Heart right ventricle (tissue), 16 donors: ENCODE measurements at regions not wholly inside any gene's neighbourhood (a gene's known extent, or its start where the extent isn't known, plus 50 kb on each side); places are given as distances from the start of the nearest gene placed in this dataset.

ENCODE experiments used
- ATAC-seq, 8 donors: fragments of 200-7000 bp; cut with Tn5 transposase; one replicate each; pipeline ENCODE4 v1.9.1; 2020; ENCODE audit warnings: mild to moderate bottlenecking in 8 of 8, moderate library complexity in 8 of 8, moderate number of reproducible peaks in 1 of 8
- DNase-seq, 2 donors: peaks; one replicate each; pipeline ENCODE4 v3.0.0-alpha.2; 2020
- H3K27ac ChIP-seq, 10 donors: fragments of 200-600 bp; sonication (generic) in 2 of 10; one replicate each; pipeline versions ENCODE4 v1.5.0 to v1.8.0; 2020 to 2022; ENCODE audit warnings: mild to moderate bottlenecking in 3 of 10
- H3K27me3 ChIP-seq, 7 donors: fragments of 200-600 bp; one replicate each; pipeline ENCODE4 v1.8.0; 2021 to 2022; ENCODE audit warnings: mild to moderate bottlenecking in 2 of 7
- H3K36me3 ChIP-seq, 9 donors: fragments of 200-600 bp; sonication (generic) in 1 of 9; one replicate each; pipeline versions ENCODE4 v1.5.0 to v1.8.0; 2020 to 2022; ENCODE audit warnings: mild to moderate bottlenecking in 2 of 9
- H3K4me1 ChIP-seq, 9 donors: fragments of 200-600 bp; sonication (generic) in 1 of 9; one replicate each; pipeline versions ENCODE4 v1.5.0 to v1.8.0; 2020 to 2022; ENCODE audit warnings: mild to moderate bottlenecking in 4 of 9
- H3K4me3 ChIP-seq, 10 donors: fragments of 200-600 bp; sonication (generic) in 2 of 10; one replicate each; pipeline versions ENCODE4 v1.5.0 to v1.8.0; 2020 to 2022; ENCODE audit warnings: mild to moderate bottlenecking in 7 of 10, moderate library complexity in 2 of 10
- H3K9me3 ChIP-seq, 11 donors: fragments of 200-600 bp in 10 of 11; sonication (generic) in 2 of 11; one replicate each; pipeline versions ENCODE4 v1.5.0 to v1.8.0; 2013 to 2022; ENCODE audit warnings: mild to moderate bottlenecking in 2 of 11, control low read depth in 1 of 11, moderate library complexity in 1 of 11
- CTCF ChIP-seq, 9 donors: fragments of 200-600 bp; sonication (generic) in 2 of 9; IDR thresholded peaks; one replicate each; pipeline versions ENCODE4 v1.5.0 to v1.8.0; 2021 to 2022; ENCODE audit warnings: antibody characterized with exemption in 9 of 9, mild to moderate bottlenecking in 5 of 9, moderate library complexity in 1 of 9
- WGBS, 2 donors: extraction: QIAGEN DNeasy Blood & Tissue Kit; methylation state at CpG; one replicate each; pipeline ENCODE4 v1.1.7; 2013; ENCODE audit warnings: inconsistent platforms in 1 of 2; 5-methylcytosine and 5-hydroxymethylcytosine counted together
- intact Hi-C, 10 donors: fragments of 100-400 bp; cut with DNase I; formaldehyde crosslinking; loops; one replicate each; pipeline versions ENCODE4 v1.11.1 to v1.14.2; 2022
- donor health status: Arrhythmogenic right ventricular cardiomyopathy.
- donor health status: ischemic (EF 13 %, LVEDD 7.1; RV severe dilation, severe dysfunction).
- donor health status: healthy with polysubstance abuse.
- donor health status: DM: no; HTN: yes; CAD: no.
- donor health status: DM: no; HTN: no; CAD: no.
- donor health status: ischemic (EF 25% LVEDD 6.9; RV normal size, moderate dysfunction).
- donor health status: ischemic (EF 25% LVEDD 5.7; RV mildly dilated, moderate dysfunction).
- donor health status: healthy.
- donor health status: DM: yes; HTN: yes; CAD: no.
- donor health status: Ischemic cardiomyopathy.
- donor health status: ischemic (EF 35%, LVEDD 5.7; RV mildly dilated, moderate dysfunction).
- donor health status: nonischemic (EF 11% LVEDD 7.7; RV severe dilation, severe dysfunction).
- donor health status: DM: yes; HTN: yes; CAD: no.
- donor health status: PGD.
- donor health status: ischemic (EF 29% LVEDD 5.4; RV normal size, mild dysfunction).
- donor health status: nonischemic (EF 23%, LVEDD 6.1; RV moderate dilation, normal function).

GRCh38 chr2:3930246-3930645 is 226.9 kb downstream of the DCDC2C start:
- no peak for DNase-seq

GRCh38 chr2:3940661-3941060 is 237.3 kb downstream of the DCDC2C start:
- intact Hi-C loops = no loop called here
- no peak for TF ChIP-seq CTCF (IDR thresholded peaks at IDR 0.05)
- H3K36me3 ChIP-seq = no peaks in the 10 kb centered on the region
- WGBS, 2 donors = 41 to 59% methylated on average over 7 of the region's 7 CpGs
- no peak for DNase-seq
- no peaks in the 10 kb centered on the region for H3K4me1 ChIP-seq
- H3K4me3 ChIP-seq = no peak overlapping the region
- no peak overlapping the region for H3K27ac ChIP-seq
- no peak for ATAC-seq
- H3K27me3 ChIP-seq = peaks cover 0 to 10% (median 0%) of the 10 kb centered on the region in 7 donors
- peaks cover 0 to 22% (median 0%) of the 10 kb centered on the region in 11 donors for H3K9me3 ChIP-seq

More at GRCh38 chr2:3930246-3930645, 226.9 kb downstream of the DCDC2C start:
- TF ChIP-seq CTCF (IDR thresholded peaks at IDR 0.05) = no peak
- Histone ChIP-seq H3K36me3 (no peaks in the 10 kb centered on the region), H3K4me1 (no peaks in the 10 kb centered on the region), H3K27ac (no peak overlapping the region), H3K27me3 (no peaks in the 10 kb centered on the region), H3K4me3 (no peak overlapping the region), H3K9me3 (peaks cover 0 to 32% (median 0%) of the 10 kb centered on the region in 11 donors)
- no peak for ATAC-seq
- WGBS, 2 donors = 64 to 72% methylated on average over 8 of the region's 8 CpGs
- intact Hi-C loops = no loop called here

- Histone ChIP-seq H3K4me3 (no peak overlapping the region), H3K27me3 (peaks cover 0 to 10% (median 0%) of the 10 kb centered on the region in 7 donors), H3K4me1 (no peaks in the 10 kb centered on the region), H3K27ac (no peak overlapping the region), H3K9me3 (peaks cover 0 to 9% (median 0%) of the 10 kb centered on the region in 11 donors), H3K36me3 (no peaks in the 10 kb centered on the region)
- 93% methylated on average over 20 of the region's 20 CpGs for WGBS, 2 donors
- no peak for TF ChIP-seq CTCF (IDR thresholded peaks at IDR 0.05)
- intact Hi-C loops = no loop called here
- peak in 1 of 8 donors; percentile 41 for ATAC-seq
- no peak for DNase-seq
Observed at GRCh38 chr2:3942841-3943240, 239.5 kb downstream of the DCDC2C start.

GRCh38 chr2:3944071-3944470 is 240.7 kb downstream of the DCDC2C start:
- 53 to 57% methylated on average over 4 of the region's 4 CpGs for WGBS, 2 donors
- peaks cover 0 to 10% (median under 1%) of the 10 kb centered on the region in 7 donors for H3K27me3 ChIP-seq
- ATAC-seq = no peak
- TF ChIP-seq CTCF (IDR thresholded peaks at IDR 0.05) = no peak
- H3K9me3 ChIP-seq = peaks cover 0 to 3% (median 0%) of the 10 kb centered on the region in 11 donors
- no peaks in the 10 kb centered on the region for H3K4me1 ChIP-seq
- no peak overlapping the region for H3K27ac ChIP-seq
- H3K36me3 ChIP-seq = no peaks in the 10 kb centered on the region
- H3K4me3 ChIP-seq = no peak overlapping the region
- DNase-seq = no peak
- intact Hi-C loops = no loop called here
